Common myeloid progenitor, CD34-positive (primary cell): ENCODE measurements at regions not wholly inside any gene's neighbourhood (a gene's known extent, or its start where the extent isn't known, plus 50 kb on each side); places are given as distances from the start of the nearest gene placed in this dataset.

Source experiments
- CTCF ChIA-PET: fragments of 350-600 bp; sonication (Branson Sonifier 250); formaldehyde crosslinking; loops from one replicate; lab custom pipeline; 2021; ENCODE audit warnings: antibody characterized with exemption; lab: Charles Lee
- POLR2A ChIA-PET: fragments of 350-600 bp; sonication (Branson Sonifier 250); formaldehyde crosslinking; loops from one replicate; lab custom pipeline; 2021; ENCODE audit warnings: antibody characterized with exemption; lab: Charles Lee
- DNase-seq, 3 donors: peaks; one replicate each; pipeline versions ENCODE4 v3.0.0 to v3.0.0-alpha.2; 2013
- H3K27ac ChIP-seq, 2 experiments: 1 replicate in 1 of 2; 2 replicates in 1 of 2; pipeline ENCODE4 v1.7.0; 2013; ENCODE audit warnings: inconsistent platforms in 2 of 2, low read length in 2 of 2, mild to moderate bottlenecking in 2 of 2, low read depth in 1 of 2, moderate library complexity in 1 of 2; ENCODE audit not compliant: severe bottlenecking in 2 of 2, insufficient read depth in 1 of 2, poor library complexity in 1 of 2
- H3K27me3 ChIP-seq, 5 experiments: replicated peaks in 2 of 5; 1 replicate in 3 of 5; 2 replicates in 2 of 5; pipeline versions ENCODE4 v1.6.1 to v1.7.0; 2013; ENCODE audit warnings: low read length in 4 of 5, mild to moderate bottlenecking in 2 of 5, moderate library complexity in 2 of 5, inconsistent platforms in 1 of 5; ENCODE audit not compliant: insufficient read depth in 5 of 5, control insufficient read depth in 4 of 5
- H3K36me3 ChIP-seq, 4 experiments: 1 replicate in 2 of 4; 2 replicates in 2 of 4; pipeline versions ENCODE4 v1.6.1 to v1.7.0; 2013; ENCODE audit warnings: low read length in 3 of 4, control low read depth in 1 of 4, mild to moderate bottlenecking in 1 of 4; ENCODE audit not compliant: control insufficient read depth in 4 of 4, insufficient read depth in 4 of 4
- H3K4me1 ChIP-seq, 4 experiments: 1 replicate in 3 of 4; 2 replicates in 1 of 4; pipeline versions ENCODE4 v1.6.1 to v1.7.1; 2013; ENCODE audit warnings: low read length in 3 of 4, mild to moderate bottlenecking in 3 of 4, control low read depth in 1 of 4, inconsistent platforms in 1 of 4, moderate library complexity in 1 of 4; ENCODE audit not compliant: control insufficient read depth in 4 of 4, insufficient read depth in 4 of 4; ENCODE audit errors: control extremely low read depth in 1 of 4
- H3K4me3 ChIP-seq, 7 experiments: 1 replicate in 4 of 7; 2 replicates in 3 of 7; pipeline versions ENCODE4 v1.5.1 to v1.7.0; 2013; ENCODE audit warnings: mild to moderate bottlenecking in 7 of 7, low read length in 6 of 7, moderate library complexity in 6 of 7, inconsistent platforms in 2 of 7, low read depth in 2 of 7, control low read depth in 1 of 7; ENCODE audit not compliant: insufficient read depth in 4 of 7, control insufficient read depth in 1 of 7; ENCODE audit errors: extremely low read depth in 1 of 7
- H3K9me3 ChIP-seq, 5 experiments: 1 replicate in 4 of 5; 2 replicates in 1 of 5; pipeline versions ENCODE4 v1.6.1 to v1.7.1; 2013; ENCODE audit warnings: low read length in 4 of 5, mild to moderate bottlenecking in 2 of 5, inconsistent platforms in 1 of 5, low read depth in 1 of 5, moderate library complexity in 1 of 5; ENCODE audit not compliant: control insufficient read depth in 4 of 5, insufficient read depth in 2 of 5; ENCODE audit errors: control extremely low read depth in 1 of 5
- WGBS: methylation state at CpG from one replicate; pipeline ENCODE4 v1.1.5; 2013; ENCODE audit not compliant: insufficient coverage; 5-methylcytosine and 5-hydroxymethylcytosine counted together

DNA sequence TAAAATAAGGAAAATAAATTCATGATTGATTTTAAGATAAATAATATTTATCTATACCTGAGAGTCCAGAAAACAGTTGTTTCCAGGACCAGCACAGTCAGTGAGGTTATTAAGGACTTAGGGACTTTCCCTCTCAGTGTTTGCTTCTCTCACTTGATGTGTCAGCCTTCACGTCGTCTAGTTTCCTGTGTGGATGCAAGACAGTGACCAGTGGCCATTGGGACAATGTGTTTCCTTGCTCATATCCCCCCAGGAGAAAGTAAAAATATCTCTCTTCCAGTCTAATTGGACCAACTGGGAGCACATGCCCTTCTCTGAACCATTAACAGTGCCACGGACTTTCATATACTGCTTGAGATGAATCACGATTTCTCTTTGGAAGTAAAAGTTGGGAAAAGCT is 157.8 kb upstream of the CTNNB1 start:
- ChIA-PET POLR2A (no interaction called here), CTCF (no interaction called here)
- Histone ChIP-seq H3K27me3 (no peaks in the 10 kb centered on the region), H3K4me3 (no peak overlapping the region), H3K9me3 (no peaks in the 10 kb centered on the region), H3K27ac (no peak overlapping the region), H3K4me1 (no peaks in the 10 kb centered on the region), H3K36me3 (no peaks in the 10 kb centered on the region)
- 77% methylated on average over 4 of the region's 4 CpGs for WGBS
- DNase-seq = no peak

DNA sequence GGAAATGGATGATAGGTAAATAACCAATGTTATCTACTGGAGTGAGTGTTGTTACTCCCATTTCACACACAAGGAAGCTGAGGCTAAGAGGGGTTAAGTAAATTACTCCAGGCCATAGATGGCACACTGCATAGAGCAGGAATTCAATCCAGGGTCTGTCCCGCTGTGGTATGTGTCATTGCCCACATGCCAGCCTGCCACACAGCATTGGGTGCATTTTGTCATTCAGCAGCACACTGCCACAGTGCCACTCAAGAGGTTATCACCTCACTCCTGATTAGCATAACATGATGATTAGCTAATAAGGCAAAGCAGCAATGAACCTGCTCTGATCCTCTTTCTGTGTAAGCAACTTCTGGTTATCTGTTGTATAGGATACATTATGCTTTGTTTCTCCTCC is 157.4 kb upstream of the CTNNB1 start:
- no peak overlapping the region for H3K27ac ChIP-seq
- no peaks in the 10 kb centered on the region for H3K27me3 ChIP-seq
- no peaks in the 10 kb centered on the region for H3K36me3 ChIP-seq
- no peaks in the 10 kb centered on the region for H3K4me1 ChIP-seq
- CTCF ChIA-PET = no interaction called here
- no peak overlapping the region for H3K4me3 ChIP-seq
- peaks cover 0 to 2% (median 0%) of the 10 kb centered on the region in 5 experiments for H3K9me3 ChIP-seq
- WGBS = 100% methylated on average over 1 of the region's 1 CpG
- no peak for DNase-seq
- POLR2A ChIA-PET = no interaction called here

DNA sequence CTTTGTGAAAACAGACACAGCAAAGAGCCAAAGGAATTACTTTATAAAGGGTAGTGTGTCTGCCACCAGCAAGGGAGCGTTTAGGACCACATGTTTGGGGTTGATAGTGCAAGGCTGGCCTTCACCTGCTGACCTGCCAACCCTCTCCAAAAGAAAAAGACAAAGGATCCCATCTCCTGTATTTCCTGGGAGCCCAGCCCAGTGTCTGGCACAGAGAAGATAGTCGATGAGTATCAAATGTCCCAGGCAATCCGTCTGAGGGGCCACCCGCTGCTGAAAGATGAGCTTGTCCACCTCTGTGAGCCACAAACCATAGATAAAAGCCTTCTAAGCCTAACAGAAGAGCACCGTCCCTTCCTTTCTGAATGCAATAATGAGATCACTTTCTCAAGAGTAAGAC is 154.8 kb upstream of the CTNNB1 start:
- Histone ChIP-seq H3K27ac (no peak overlapping the region), H3K9me3 (peaks cover 0 to 9% (median 0%) of the 10 kb centered on the region in 5 experiments), H3K4me1 (no peaks in the 10 kb centered on the region), H3K4me3 (no peak overlapping the region), H3K27me3 (no peaks in the 10 kb centered on the region), H3K36me3 (no peaks in the 10 kb centered on the region)
- ChIA-PET POLR2A (no interaction called here), CTCF (no interaction called here)
- no peak for DNase-seq
- 88% methylated on average over 4 of the region's 5 CpGs for WGBS

DNA sequence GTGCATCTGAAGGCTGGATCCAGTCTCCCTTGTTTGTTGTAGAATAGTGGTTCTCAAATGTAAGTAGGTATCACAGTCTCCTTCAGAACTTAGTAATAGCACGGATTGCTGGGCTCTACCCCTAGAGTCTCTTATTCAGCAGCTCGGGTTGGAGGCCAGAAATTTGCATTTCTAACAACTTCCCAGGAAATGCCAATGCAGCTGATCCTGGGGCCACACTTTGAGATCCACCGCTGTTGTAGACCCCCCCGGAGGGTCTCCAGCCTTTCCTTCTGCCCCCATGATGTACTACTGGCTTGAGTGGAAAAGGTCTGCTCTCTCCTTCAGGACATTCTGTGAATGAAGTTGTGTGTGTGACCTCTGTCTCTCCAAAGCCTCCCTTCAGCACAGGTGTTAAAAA is 153.8 kb upstream of the CTNNB1 start:
- no peak overlapping the region for H3K4me3 ChIP-seq
- WGBS = 94% methylated on average over 3 of the region's 4 CpGs
- DNase-seq = no peak
- no peak overlapping the region for H3K27ac ChIP-seq
- no peaks in the 10 kb centered on the region for H3K4me1 ChIP-seq
- CTCF ChIA-PET = no interaction called here
- H3K27me3 ChIP-seq = no peaks in the 10 kb centered on the region
- no peaks in the 10 kb centered on the region for H3K36me3 ChIP-seq
- H3K9me3 ChIP-seq = peaks cover 0 to 9% (median 0%) of the 10 kb centered on the region in 5 experiments
- POLR2A ChIA-PET = no interaction called here

DNA sequence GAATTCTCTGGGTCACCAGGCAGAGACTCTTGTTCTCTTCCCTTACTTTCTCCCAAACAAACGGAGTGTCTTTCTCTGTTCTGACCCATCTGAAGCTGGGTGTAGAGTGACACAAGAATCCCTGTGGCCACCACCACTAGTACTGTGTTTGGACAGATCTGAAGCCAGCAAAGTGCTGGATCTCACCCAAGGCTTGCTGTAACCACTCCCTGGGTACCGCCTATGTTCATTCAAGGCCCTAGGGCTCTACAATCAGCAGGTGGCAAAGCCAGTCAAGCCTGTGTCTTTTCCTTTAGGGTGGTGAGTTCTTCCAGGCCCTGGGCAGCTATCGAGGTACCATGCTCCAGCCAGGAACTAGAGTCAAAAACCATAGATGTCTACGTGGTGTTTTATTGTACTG is 149.2 kb upstream of the CTNNB1 start:
- no peaks in the 10 kb centered on the region for H3K36me3 ChIP-seq
- H3K27ac ChIP-seq = no peak overlapping the region
- no peak for DNase-seq
- ChIA-PET CTCF (no interaction called here), POLR2A (no interaction called here)
- no peak overlapping the region for H3K4me3 ChIP-seq
- H3K4me1 ChIP-seq = no peaks in the 10 kb centered on the region
- no peaks in the 10 kb centered on the region for H3K27me3 ChIP-seq
- 100% methylated on average over 3 of the region's 4 CpGs for WGBS
- H3K9me3 ChIP-seq = peaks cover 0 to 9% (median 0%) of the 10 kb centered on the region in 5 experiments

DNA sequence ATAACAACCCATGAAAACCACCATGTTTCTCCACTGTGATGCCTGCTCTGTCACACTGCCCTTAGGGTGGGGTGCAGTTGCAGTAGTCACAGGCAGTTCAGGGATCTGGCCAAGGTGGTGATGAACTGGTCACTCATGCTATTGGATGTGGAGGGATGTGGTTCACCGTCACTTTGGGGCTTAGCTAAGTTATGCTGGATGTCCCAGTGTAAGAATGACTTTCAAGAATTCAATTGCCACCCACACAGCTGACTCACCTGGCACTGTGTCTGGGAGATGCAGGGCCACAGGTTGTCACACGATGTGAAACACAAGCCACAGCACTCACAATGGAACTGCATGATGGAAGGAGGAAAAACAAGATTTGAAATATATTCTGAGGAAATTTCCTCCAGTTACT is 146.1 kb upstream of the CTNNB1 start:
- H3K9me3 ChIP-seq = peaks cover 0 to under 1% (median 0%) of the 10 kb centered on the region in 5 experiments
- H3K27ac ChIP-seq = no peak overlapping the region
- no peaks in the 10 kb centered on the region for H3K36me3 ChIP-seq
- no peak for DNase-seq
- WGBS = 100% methylated on average over 2 of the region's 2 CpGs
- CTCF ChIA-PET = no interaction called here
- POLR2A ChIA-PET = no interaction called here
- no peak overlapping the region for H3K4me3 ChIP-seq
- H3K27me3 ChIP-seq = no peaks in the 10 kb centered on the region
- H3K4me1 ChIP-seq = no peaks in the 10 kb centered on the region

DNA sequence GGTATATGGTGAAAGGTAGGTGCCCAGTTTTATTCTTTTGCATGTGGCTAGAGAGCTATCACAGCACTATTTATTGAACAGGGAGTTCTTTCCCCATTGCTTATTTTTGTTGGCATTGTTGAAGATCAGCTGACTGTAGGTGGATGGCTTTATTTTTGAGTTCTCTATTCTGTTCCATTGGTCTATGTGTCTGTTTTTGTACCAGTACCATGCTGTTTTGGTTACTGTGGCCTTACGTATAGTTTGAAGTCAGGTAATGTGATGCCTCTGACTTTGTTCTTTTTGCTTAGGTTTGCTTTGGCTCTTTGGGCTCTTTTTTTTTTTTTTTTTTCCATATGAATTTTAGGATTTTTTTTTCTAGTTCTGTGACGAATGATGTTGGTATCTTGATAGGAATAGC is 139.2 kb upstream of the CTNNB1 start:
- CTCF ChIA-PET = no interaction called here
- H3K27me3 ChIP-seq = no peaks in the 10 kb centered on the region
- H3K36me3 ChIP-seq = no peaks in the 10 kb centered on the region
- 100% methylated on average over 1 of the region's 2 CpGs for WGBS
- H3K4me3 ChIP-seq = no peak overlapping the region
- H3K27ac ChIP-seq = no peak overlapping the region
- POLR2A ChIA-PET = no interaction called here
- no peak for DNase-seq
- H3K4me1 ChIP-seq = no peaks in the 10 kb centered on the region
- H3K9me3 ChIP-seq = no peaks in the 10 kb centered on the region
